K562 (cell line): ENCODE measurements at regions not wholly inside any gene's neighbourhood (a gene's known extent, or its start where the extent isn't known, plus 50 kb on each side); places are given as distances from the start of the nearest gene placed in this dataset.

Experiments used
- C11orf30 ChIP-seq: fragments of 450-650 bp; IDR thresholded peaks from 2 replicates; pipeline ENCODE4 v1.6.1; 2016; ENCODE audit warnings: low read depth, mild to moderate bottlenecking
- MEIS2 ChIP-seq: fragments of 450-650 bp; IDR thresholded peaks from 2 replicates; pipeline ENCODE4 v1.6.1; 2014; ENCODE audit warnings: mild to moderate bottlenecking; ENCODE audit not compliant: partially characterized antibody
- NFRKB ChIP-seq: fragments of 450-650 bp; IDR thresholded peaks from 2 replicates; pipeline ENCODE4 v1.6.1; 2016; ENCODE audit warnings: low read depth
- ZNF184 ChIP-seq: sonication (generic); formaldehyde crosslinking; IDR thresholded peaks from 2 replicates; pipeline ENCODE4 v1.5.0; 2020; ENCODE audit warnings: missing genetic modification reagents
- ZNF76 ChIP-seq: fragments of 250-450 bp; sonication (Bioruptor Pico); IDR thresholded peaks from 2 replicates; pipeline ENCODE4 v1.4.0; 2020; ENCODE audit warnings: mild to moderate bottlenecking, moderate library complexity, borderline replicate concordance
- TF ChIP-seq, protein P1 (sequence below): IDR thresholded peaks from 3 replicates; pipeline ENCODE4 v1.6.1; 2011; ENCODE audit warnings: borderline replicate concordance, mild to moderate bottlenecking, moderate library complexity; ENCODE audit not compliant: insufficient read length; ENCODE audit errors: extremely low read depth
- TF ChIP-seq, protein P2 (sequence below): fragments of 450-650 bp; conservative IDR thresholded peaks from 2 replicates; pipeline ENCODE4 v1.6.1; 2016; ENCODE audit warnings: missing genetic modification characterization, low read depth, mild to moderate bottlenecking, control low read depth, missing compliant biosample characterization
- TF ChIP-seq, protein P3 (sequence below): sonication (generic); formaldehyde crosslinking; IDR thresholded peaks from 2 replicates; pipeline ENCODE4 v1.8.1; 2023; ENCODE audit warnings: mild to moderate bottlenecking, missing genetic modification reagents
- TF ChIP-seq, protein P4 (sequence below): fragments of 250-450 bp; sonication (Bioruptor Pico); IDR thresholded peaks from 2 replicates; pipeline ENCODE4 v1.4.0; 2020

DNA sequence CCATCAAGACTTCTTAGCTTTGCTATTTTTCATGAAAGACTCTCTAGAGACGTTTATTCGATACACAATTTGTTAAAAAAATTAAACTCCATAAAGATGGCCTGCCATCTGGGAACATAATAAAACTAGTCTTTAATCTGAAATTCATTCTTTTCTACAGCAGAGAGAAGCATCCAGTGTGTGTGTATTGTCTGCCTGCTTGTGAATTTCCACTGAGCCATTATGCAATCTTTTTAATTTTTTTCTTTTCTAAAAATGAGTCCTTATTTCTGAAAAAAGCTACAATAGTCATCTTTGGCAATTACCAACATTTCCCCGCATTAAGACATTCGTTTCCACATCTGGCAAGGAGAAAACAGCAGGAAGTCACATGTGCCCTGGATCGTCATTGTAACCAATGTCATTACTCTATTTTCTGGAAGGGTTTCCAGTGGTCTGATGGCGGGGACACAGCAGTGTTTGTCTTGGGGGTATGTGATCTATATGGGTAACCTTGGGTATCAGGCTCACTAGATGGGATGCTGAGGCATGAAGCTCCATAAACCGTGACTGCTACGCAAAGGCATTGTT, 263.1 kb downstream of the MSX2 start (continued):
- TF ChIP-seq, protein P1, sequence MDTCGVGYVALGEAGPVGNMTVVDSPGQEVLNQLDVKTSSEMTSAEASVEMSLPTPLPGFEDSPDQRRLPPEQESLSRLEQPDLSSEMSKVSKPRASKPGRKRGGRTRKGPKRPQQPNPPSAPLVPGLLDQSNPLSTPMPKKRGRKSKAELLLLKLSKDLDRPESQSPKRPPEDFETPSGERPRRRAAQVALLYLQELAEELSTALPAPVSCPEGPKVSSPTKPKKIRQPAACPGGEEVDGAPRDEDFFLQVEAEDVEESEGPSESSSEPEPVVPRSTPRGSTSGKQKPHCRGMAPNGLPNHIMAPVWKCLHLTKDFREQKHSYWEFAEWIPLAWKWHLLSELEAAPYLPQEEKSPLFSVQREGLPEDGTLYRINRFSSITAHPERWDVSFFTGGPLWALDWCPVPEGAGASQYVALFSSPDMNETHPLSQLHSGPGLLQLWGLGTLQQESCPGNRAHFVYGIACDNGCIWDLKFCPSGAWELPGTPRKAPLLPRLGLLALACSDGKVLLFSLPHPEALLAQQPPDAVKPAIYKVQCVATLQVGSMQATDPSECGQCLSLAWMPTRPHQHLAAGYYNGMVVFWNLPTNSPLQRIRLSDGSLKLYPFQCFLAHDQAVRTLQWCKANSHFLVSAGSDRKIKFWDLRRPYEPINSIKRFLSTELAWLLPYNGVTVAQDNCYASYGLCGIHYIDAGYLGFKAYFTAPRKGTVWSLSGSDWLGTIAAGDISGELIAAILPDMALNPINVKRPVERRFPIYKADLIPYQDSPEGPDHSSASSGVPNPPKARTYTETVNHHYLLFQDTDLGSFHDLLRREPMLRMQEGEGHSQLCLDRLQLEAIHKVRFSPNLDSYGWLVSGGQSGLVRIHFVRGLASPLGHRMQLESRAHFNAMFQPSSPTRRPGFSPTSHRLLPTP = no peak
- TF ChIP-seq ZNF76 (CRISPR knock-in tag) (no peak), C11orf30 (no peak), NFRKB (no peak), ZNF184 (CRISPR knock-in tag) (no peak), MEIS2 (no peak)
- TF ChIP-seq, protein P2, sequence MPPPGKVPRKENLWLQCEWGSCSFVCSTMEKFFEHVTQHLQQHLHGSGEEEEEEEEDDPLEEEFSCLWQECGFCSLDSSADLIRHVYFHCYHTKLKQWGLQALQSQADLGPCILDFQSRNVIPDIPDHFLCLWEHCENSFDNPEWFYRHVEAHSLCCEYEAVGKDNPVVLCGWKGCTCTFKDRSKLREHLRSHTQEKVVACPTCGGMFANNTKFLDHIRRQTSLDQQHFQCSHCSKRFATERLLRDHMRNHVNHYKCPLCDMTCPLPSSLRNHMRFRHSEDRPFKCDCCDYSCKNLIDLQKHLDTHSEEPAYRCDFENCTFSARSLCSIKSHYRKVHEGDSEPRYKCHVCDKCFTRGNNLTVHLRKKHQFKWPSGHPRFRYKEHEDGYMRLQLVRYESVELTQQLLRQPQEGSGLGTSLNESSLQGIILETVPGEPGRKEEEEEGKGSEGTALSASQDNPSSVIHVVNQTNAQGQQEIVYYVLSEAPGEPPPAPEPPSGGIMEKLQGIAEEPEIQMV (tag) = no peak
- TF ChIP-seq, protein P3, sequence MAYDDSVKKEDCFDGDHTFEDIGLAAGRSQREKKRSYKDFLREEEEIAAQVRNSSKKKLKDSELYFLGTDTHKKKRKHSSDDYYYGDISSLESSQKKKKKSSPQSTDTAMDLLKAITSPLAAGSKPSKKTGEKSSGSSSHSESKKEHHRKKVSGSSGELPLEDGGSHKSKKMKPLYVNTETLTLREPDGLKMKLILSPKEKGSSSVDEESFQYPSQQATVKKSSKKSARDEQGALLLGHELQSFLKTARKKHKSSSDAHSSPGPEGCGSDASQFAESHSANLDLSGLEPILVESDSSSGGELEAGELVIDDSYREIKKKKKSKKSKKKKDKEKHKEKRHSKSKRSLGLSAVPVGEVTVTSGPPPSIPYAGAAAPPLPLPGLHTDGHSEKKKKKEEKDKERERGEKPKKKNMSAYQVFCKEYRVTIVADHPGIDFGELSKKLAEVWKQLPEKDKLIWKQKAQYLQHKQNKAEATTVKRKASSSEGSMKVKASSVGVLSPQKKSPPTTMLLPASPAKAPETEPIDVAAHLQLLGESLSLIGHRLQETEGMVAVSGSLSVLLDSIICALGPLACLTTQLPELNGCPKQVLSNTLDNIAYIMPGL = no peak
- TF ChIP-seq, protein P4, sequence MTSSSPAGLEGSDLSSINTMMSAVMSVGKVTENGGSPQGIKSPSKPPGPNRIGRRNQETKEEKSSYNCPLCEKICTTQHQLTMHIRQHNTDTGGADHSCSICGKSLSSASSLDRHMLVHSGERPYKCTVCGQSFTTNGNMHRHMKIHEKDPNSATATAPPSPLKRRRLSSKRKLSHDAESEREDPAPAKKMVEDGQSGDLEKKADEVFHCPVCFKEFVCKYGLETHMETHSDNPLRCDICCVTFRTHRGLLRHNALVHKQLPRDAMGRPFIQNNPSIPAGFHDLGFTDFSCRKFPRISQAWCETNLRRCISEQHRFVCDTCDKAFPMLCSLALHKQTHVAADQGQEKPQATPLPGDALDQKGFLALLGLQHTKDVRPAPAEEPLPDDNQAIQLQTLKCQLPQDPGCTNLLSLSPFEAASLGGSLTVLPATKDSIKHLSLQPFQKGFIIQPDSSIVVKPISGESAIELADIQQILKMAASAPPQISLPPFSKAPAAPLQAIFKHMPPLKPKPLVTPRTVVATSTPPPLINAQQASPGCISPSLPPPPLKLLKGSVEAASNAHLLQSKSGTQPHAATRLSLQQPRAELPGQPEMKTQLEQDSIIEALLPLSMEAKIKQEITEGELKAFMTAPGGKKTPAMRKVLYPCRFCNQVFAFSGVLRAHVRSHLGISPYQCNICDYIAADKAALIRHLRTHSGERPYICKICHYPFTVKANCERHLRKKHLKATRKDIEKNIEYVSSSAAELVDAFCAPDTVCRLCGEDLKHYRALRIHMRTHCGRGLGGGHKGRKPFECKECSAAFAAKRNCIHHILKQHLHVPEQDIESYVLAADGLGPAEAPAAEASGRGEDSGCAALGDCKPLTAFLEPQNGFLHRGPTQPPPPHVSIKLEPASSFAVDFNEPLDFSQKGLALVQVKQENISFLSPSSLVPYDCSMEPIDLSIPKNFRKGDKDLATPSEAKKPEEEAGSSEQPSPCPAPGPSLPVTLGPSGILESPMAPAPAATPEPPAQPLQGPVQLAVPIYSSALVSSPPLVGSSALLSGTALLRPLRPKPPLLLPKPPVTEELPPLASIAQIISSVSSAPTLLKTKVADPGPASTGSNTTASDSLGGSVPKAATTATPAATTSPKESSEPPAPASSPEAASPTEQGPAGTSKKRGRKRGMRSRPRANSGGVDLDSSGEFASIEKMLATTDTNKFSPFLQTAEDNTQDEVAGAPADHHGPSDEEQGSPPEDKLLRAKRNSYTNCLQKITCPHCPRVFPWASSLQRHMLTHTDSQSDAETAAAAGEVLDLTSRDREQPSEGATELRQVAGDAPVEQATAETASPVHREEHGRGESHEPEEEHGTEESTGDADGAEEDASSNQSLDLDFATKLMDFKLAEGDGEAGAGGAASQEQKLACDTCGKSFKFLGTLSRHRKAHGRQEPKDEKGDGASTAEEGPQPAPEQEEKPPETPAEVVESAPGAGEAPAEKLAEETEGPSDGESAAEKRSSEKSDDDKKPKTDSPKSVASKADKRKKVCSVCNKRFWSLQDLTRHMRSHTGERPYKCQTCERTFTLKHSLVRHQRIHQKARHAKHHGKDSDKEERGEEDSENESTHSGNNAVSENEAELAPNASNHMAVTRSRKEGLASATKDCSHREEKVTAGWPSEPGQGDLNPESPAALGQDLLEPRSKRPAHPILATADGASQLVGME (CRISPR knock-in tag) = no peak
- TF ChIP-seq, all 486 proteins: peak for 0
